GM12891 (cell line): ENCODE measurements at regions not wholly inside any gene's neighbourhood (a gene's known extent, or its start where the extent isn't known, plus 50 kb on each side); places are given as distances from the start of the nearest gene placed in this dataset.

ENCODE experiments used
- POLR2A ChIP-seq: IDR thresholded peaks from 2 replicates; pipeline ENCODE4 v1.6.1; 2011; ENCODE audit warnings: low read depth, low read length, control low read depth
- POLR2AphosphoS5 ChIP-seq: IDR thresholded peaks from 2 replicates; pipeline ENCODE4 v1.6.1; 2011; ENCODE audit warnings: low read depth, low read length, control low read depth
- POU2F2 ChIP-seq: IDR thresholded peaks from 2 replicates; pipeline ENCODE4 v1.6.1; 2011; ENCODE audit warnings: low read depth, mild to moderate bottlenecking, control low read depth, low read length, moderate library complexity
- TAF1 ChIP-seq: IDR thresholded peaks from 2 replicates; pipeline ENCODE4 v1.6.1; 2011; ENCODE audit warnings: low read depth, low read length, control low read depth

- TF ChIP-seq POLR2A (no peak), TAF1 (no peak), POLR2AphosphoS5 (no peak), POU2F2 (no peak)
These were observed 290.0 kb downstream of the S1PR1 start for GRCh38 chr1:101526813-101527212.
